ENCODE measurements at regions not wholly inside any gene's neighbourhood (a gene's known extent, or its start where the extent isn't known, plus 50 kb on each side); places are given as distances from the start of the nearest gene placed in this dataset.

DNA sequence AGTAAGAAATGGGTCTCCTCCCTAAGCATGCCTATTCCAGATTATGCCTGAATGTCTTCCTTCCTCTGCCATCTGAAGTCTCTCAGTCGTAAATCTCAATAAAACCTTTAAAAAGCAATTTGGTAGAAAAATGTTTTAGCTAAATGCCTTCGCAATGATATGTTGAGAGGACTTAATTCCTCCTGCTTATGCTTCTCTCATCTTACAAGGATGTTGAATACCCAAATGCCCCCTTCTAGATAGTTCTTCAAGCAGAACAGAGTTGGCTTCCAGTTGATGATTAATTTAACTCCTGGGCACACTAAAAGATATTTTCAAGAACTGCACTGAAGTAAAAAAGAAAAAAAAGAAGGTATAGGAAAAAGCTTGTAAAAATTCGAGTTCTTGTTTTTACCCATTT lies 275.0 kb upstream of the SPTLC3 start:
- TF ChIP-seq, protein P1, sequence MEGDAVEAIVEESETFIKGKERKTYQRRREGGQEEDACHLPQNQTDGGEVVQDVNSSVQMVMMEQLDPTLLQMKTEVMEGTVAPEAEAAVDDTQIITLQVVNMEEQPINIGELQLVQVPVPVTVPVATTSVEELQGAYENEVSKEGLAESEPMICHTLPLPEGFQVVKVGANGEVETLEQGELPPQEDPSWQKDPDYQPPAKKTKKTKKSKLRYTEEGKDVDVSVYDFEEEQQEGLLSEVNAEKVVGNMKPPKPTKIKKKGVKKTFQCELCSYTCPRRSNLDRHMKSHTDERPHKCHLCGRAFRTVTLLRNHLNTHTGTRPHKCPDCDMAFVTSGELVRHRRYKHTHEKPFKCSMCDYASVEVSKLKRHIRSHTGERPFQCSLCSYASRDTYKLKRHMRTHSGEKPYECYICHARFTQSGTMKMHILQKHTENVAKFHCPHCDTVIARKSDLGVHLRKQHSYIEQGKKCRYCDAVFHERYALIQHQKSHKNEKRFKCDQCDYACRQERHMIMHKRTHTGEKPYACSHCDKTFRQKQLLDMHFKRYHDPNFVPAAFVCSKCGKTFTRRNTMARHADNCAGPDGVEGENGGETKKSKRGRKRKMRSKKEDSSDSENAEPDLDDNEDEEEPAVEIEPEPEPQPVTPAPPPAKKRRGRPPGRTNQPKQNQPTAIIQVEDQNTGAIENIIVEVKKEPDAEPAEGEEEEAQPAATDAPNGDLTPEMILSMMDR (IDR thresholded peaks at IDR 0.05), result no peak
- TF ChIP-seq POLR2AphosphoS5 (IDR thresholded peaks at IDR 0.05) (no peak), POLR2A (IDR thresholded peaks at IDR 0.05) (no peak)
